ENCODE measurements at regions not wholly inside any gene's neighbourhood (a gene's known extent, or its start where the extent isn't known, plus 50 kb on each side); places are given as distances from the start of the nearest gene placed in this dataset.
"Not testable (repeated sequence)": the region's sequence is repeated elsewhere in the genome, so short reads cannot be mapped to it uniquely, and the experiment has no call there.

GRCh38 chr13:65529541-65529940, 1700.6 kb downstream of the PCDH9 start:
- ATAC-seq (ENCODE audit: poor library complexity) (no peak), DNase-seq (no peak)
- intact Hi-C loops (cut with DNase I) = no loop called here

GRCh38 chr13:65508745-65509144, 1721.4 kb downstream of the PCDH9 start:
- no peak for DNase-seq
- intact Hi-C loops (cut with DNase I) = no loop called here
- ATAC-seq (ENCODE audit: poor library complexity) = no peak

GRCh38 chr13:65508338-65508737, 1721.8 kb downstream of the PCDH9 start:
- intact Hi-C loops (cut with DNase I) = no loop called here
- ATAC-seq (ENCODE audit: poor library complexity) (no peak), DNase-seq (no peak)

- intact Hi-C loops (cut with DNase I) = no loop called here
- ATAC-seq (ENCODE audit: poor library complexity) (no peak), DNase-seq (no peak)
Measured at GRCh38 chr13:65505941-65506340, 1724.2 kb downstream of the PCDH9 start.

- ATAC-seq (ENCODE audit: poor library complexity) (no peak), DNase-seq (no peak)
- intact Hi-C loops (cut with DNase I) = no loop called here
Measured at GRCh38 chr13:65504213-65504612, 1725.9 kb downstream of the PCDH9 start.

- ATAC-seq (ENCODE audit: poor library complexity) = no peak
- intact Hi-C loops (cut with DNase I) = no loop called here
Measured at GRCh38 chr13:65500481-65500880, 1729.7 kb downstream of the PCDH9 start.

GRCh38 chr13:65499256-65499655, 1730.9 kb downstream of the PCDH9 start:
- intact Hi-C loops (cut with DNase I) = no loop called here
- ATAC-seq (ENCODE audit: poor library complexity) (no peak), DNase-seq (no peak)

More at GRCh38 chr13:65500481-65500880, 1729.7 kb downstream of the PCDH9 start:
- no peak for DNase-seq

- intact Hi-C loops (cut with DNase I) = no loop called here
- DNase-seq = no peak
- ATAC-seq (ENCODE audit: poor library complexity) = no peak
Measured at GRCh38 chr13:65497265-65497664, 1732.9 kb downstream of the PCDH9 start.

GRCh38 chr13:65490725-65491124, 1739.4 kb downstream of the PCDH9 start:
- intact Hi-C loops (cut with DNase I); DNase-seq; ATAC-seq (ENCODE audit: poor library complexity): not testable (repeated sequence)

- no peak for ATAC-seq (ENCODE audit: poor library complexity)
- intact Hi-C loops (cut with DNase I) = no loop called here
Measured at GRCh38 chr13:65488606-65489005, 1741.5 kb downstream of the PCDH9 start.

GRCh38 chr13:65479692-65480091, 1750.4 kb downstream of the PCDH9 start:
- intact Hi-C loops (cut with DNase I) = no loop called here
- ATAC-seq (ENCODE audit: poor library complexity) (no peak), DNase-seq (no peak)

More at GRCh38 chr13:65488606-65489005, 1741.5 kb downstream of the PCDH9 start:
- no peak for DNase-seq

- DNase-seq = no peak
- intact Hi-C loops (cut with DNase I) = no loop called here
- no peak for ATAC-seq (ENCODE audit: poor library complexity)
Measured at GRCh38 chr13:65473196-65473595, 1756.9 kb downstream of the PCDH9 start.

GRCh38 chr13:65472336-65472735, 1757.8 kb downstream of the PCDH9 start:
- ATAC-seq (ENCODE audit: poor library complexity) = no peak
- DNase-seq = no peak
- intact Hi-C loops (cut with DNase I) = no loop called here

- ATAC-seq (ENCODE audit: poor library complexity) = no peak
- intact Hi-C loops (cut with DNase I) = no loop called here
- DNase-seq = no peak
Measured at GRCh38 chr13:65470781-65471180, 1759.4 kb downstream of the PCDH9 start.

GRCh38 chr13:65468628-65469027, 1761.5 kb downstream of the PCDH9 start:
- no peak for ATAC-seq (ENCODE audit: poor library complexity)
- intact Hi-C loops (cut with DNase I) = no loop called here
- no peak for DNase-seq

- no peak for ATAC-seq (ENCODE audit: poor library complexity)
- intact Hi-C loops (cut with DNase I) = no loop called here
- no peak for DNase-seq
Measured at GRCh38 chr13:65461590-65461989, 1768.5 kb downstream of the PCDH9 start.

GRCh38 chr13:65460136-65460535, 1770.0 kb downstream of the PCDH9 start:
- DNase-seq (no peak), ATAC-seq (ENCODE audit: poor library complexity) (no peak)
- intact Hi-C loops (cut with DNase I) = no loop called here

- DNase-seq (no peak), ATAC-seq (ENCODE audit: poor library complexity) (no peak)
- intact Hi-C loops (cut with DNase I) = no loop called here
Measured at GRCh38 chr13:65456150-65456912, 1773.8 kb downstream of the PCDH9 start.

- intact Hi-C loops (cut with DNase I) = no loop called here
- ATAC-seq (ENCODE audit: poor library complexity) = no peak
- DNase-seq = no peak
Measured at GRCh38 chr13:65454403-65454802, 1775.7 kb downstream of the PCDH9 start.

- DNase-seq (no peak), ATAC-seq (ENCODE audit: poor library complexity) (no peak)
- intact Hi-C loops (cut with DNase I) = no loop called here
Measured at GRCh38 chr13:65453982-65454381, 1776.2 kb downstream of the PCDH9 start.

GRCh38 chr13:65445340-65445739, 1784.8 kb downstream of the PCDH9 start:
- intact Hi-C loops (cut with DNase I) = no loop called here
- ATAC-seq (ENCODE audit: poor library complexity) (no peak), DNase-seq (no peak)
